Testis (tissue), 2 donors: ENCODE measurements at regions not wholly inside any gene's neighbourhood (a gene's known extent, or its start where the extent isn't known, plus 50 kb on each side); places are given as distances from the start of the nearest gene placed in this dataset.

ENCODE experiments used
- DNase-seq: peaks from one replicate; pipeline ENCODE4 v3.0.0-alpha.2; 2019
- H3K27ac ChIP-seq, 2 donors: fragments of 200-600 bp; sonication (generic); one replicate each; pipeline ENCODE4 v1.5.1; 2019
- H3K27me3 ChIP-seq: fragments of 200-600 bp; sonication (generic); one replicate; pipeline ENCODE4 v1.5.1; 2019
- H3K36me3 ChIP-seq: fragments of 200-600 bp; sonication (generic); one replicate; pipeline ENCODE4 v1.5.1; 2017; ENCODE audit warnings: low read depth; ENCODE audit errors: missing control alignments
- H3K4me1 ChIP-seq: fragments of 200-600 bp; sonication (generic); one replicate; pipeline ENCODE4 v1.5.1; 2019
- H3K4me3 ChIP-seq, 2 donors: fragments of 200-600 bp; sonication (generic); one replicate each; pipeline ENCODE4 v1.5.1; 2017 to 2019
- H3K9me3 ChIP-seq: fragments of 200-600 bp; sonication (generic); one replicate; pipeline ENCODE4 v1.5.1; 2017
- POLR2A ChIP-seq: fragments of 450-650 bp; IDR thresholded peaks from one replicate; pipeline ENCODE4 v1.6.1; 2017; ENCODE audit warnings: antibody characterized with exemption, mild to moderate bottlenecking, moderate library complexity
- WGBS, 2 donors: methylation state at CpG; one replicate each; pipeline ENCODE4 v1.1.5; 2018; 5-methylcytosine and 5-hydroxymethylcytosine counted together
- intact Hi-C: fragments of 100-400 bp; cut with DNase I; formaldehyde crosslinking; loops from one replicate; pipeline ENCODE4 v1.15.1; 2023; ENCODE audit warnings: low total_unique reads
- TF ChIP-seq, protein P1 (sequence below), 3 experiments: fragments of 450-650 bp in 2 of 3; fragments of 200-600 bp in 1 of 3; sonication (generic) in 1 of 3; IDR thresholded peaks; one replicate each; pipeline ENCODE4 v1.5.1; 2016 to 2019; ENCODE audit warnings: antibody characterized with exemption in 3 of 3, mild to moderate bottlenecking in 2 of 3, moderate library complexity in 1 of 3

DNA sequence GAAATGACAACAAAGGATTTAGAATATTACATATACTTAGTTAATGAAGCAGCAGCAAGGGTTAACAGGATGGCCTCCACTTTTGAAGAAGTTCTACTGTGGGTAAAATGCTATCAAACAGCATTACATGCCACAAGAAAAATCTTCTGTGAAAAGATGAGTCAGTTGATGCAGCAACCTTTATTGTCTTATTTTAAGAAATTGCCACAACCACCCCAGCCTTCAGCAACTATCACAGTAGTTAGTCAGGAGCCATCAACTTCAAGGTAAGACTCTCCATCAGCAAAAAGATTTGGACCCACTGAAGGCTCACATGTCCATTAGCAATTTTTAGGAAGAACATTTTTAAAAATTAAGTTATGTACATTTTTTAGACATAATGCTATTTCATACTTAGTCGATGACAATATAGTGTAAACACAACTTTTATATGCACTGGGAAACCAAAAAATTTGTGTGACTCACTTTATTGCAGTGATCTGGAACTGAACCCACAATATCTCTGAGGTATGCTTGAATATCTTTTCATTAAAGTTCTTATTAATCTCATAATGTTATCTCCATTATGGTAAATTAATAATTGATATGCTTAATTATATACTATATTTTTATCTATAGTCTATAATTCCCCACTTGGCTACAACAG is 81.2 kb downstream of the SPCS3 start:
- 91 to 94% methylated on average over 1 of the region's 1 CpG for WGBS, 2 donors
- intact Hi-C loops = no loop called here
- DNase-seq = no peak
- no peaks in the 10 kb centered on the region for H3K36me3 ChIP-seq
- H3K4me3 ChIP-seq = no peak overlapping the region
- TF ChIP-seq POLR2A = no peak
- TF ChIP-seq, protein P1, sequence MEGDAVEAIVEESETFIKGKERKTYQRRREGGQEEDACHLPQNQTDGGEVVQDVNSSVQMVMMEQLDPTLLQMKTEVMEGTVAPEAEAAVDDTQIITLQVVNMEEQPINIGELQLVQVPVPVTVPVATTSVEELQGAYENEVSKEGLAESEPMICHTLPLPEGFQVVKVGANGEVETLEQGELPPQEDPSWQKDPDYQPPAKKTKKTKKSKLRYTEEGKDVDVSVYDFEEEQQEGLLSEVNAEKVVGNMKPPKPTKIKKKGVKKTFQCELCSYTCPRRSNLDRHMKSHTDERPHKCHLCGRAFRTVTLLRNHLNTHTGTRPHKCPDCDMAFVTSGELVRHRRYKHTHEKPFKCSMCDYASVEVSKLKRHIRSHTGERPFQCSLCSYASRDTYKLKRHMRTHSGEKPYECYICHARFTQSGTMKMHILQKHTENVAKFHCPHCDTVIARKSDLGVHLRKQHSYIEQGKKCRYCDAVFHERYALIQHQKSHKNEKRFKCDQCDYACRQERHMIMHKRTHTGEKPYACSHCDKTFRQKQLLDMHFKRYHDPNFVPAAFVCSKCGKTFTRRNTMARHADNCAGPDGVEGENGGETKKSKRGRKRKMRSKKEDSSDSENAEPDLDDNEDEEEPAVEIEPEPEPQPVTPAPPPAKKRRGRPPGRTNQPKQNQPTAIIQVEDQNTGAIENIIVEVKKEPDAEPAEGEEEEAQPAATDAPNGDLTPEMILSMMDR (IDR thresholded peaks at IDR 0.05) = no peak
- H3K9me3 ChIP-seq = no peaks in the 10 kb centered on the region
- no peaks in the 10 kb centered on the region for H3K4me1 ChIP-seq
- no peaks in the 10 kb centered on the region for H3K27me3 ChIP-seq
- H3K27ac ChIP-seq = no peak overlapping the region

DNA sequence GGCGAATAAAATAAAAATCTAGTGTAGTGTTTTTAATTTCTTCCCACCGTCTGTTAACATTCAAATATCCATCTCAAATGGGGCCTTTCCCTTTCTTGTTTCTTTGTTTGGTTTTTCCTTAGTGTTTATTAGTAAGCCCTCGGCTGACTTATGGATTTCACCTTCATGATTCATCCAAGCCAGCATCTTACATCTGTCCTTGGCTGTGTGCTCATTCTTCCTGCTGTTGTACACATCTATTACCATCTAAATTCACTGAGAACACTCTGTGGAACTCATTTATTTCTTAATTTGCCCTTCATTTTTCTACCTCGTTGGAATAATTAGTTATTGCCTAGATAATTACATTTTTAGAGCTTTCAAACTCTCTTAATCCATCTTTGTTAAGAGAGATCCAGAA is 84.9 kb downstream of the SPCS3 start:
- H3K4me1 ChIP-seq = no peaks in the 10 kb centered on the region
- H3K27me3 ChIP-seq = no peaks in the 10 kb centered on the region
- no peak overlapping the region for H3K4me3 ChIP-seq
- WGBS, 2 donors = 53 to 60% methylated on average over 4 of the region's 4 CpGs
- DNase-seq = no peak
- intact Hi-C loops = no loop called here
- TF ChIP-seq, protein P1 (IDR thresholded peaks at IDR 0.05) = no peak
- TF ChIP-seq POLR2A = no peak
- H3K36me3 ChIP-seq = no peaks in the 10 kb centered on the region
- H3K9me3 ChIP-seq = no peaks in the 10 kb centered on the region
- H3K27ac ChIP-seq = no peak overlapping the region

DNA sequence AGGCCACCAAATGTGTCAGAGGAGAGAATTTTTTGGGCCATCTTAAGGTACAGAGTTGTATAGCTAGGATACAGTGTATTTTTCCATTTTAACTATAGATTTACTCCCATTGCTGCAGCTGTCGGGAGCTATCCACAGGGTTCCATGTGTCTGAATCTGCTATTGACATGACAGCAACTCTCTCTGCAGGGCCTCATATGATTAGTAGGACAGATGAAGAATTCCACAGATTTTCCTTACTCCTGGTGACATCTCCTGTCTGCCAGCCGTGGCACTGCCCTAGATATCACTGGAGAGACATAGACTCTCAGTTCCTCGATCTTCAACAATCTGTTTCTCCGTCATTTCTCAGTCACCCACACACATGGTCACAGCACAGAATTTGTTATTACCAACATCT is 86.5 kb downstream of the SPCS3 start:
- intact Hi-C loops = no loop called here

DNA sequence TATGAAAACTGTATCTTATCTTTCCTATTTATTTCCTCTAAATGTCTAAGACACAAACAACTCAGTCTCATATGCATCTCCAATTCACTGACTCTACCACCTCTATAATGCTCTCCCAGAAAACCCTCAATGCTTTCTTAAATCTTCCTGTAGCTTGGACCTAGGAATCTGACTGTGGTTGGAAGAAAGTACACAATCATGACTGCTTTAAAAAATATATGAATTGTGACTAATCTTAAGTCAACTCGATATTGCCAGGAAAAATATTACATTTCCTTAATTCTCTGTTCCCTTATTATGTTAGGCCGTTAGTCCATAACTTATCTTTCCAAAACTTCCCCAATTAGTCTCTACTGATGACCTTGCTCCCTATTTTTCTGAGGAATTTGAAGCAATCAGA is 87.0 kb downstream of the SPCS3 start:
- H3K9me3 ChIP-seq = no peaks in the 10 kb centered on the region
- H3K36me3 ChIP-seq = no peaks in the 10 kb centered on the region
- TF ChIP-seq, protein P1 (IDR thresholded peaks at IDR 0.05) = no peak
- no peak for TF ChIP-seq POLR2A
- no peak overlapping the region for H3K4me3 ChIP-seq
- 67% methylated on average over 2 of the region's 2 CpGs for WGBS, 2 donors
- DNase-seq = no peak
- no peaks in the 10 kb centered on the region for H3K27me3 ChIP-seq
- no peaks in the 10 kb centered on the region for H3K4me1 ChIP-seq
- intact Hi-C loops = no loop called here
- no peak overlapping the region for H3K27ac ChIP-seq

More for the DNA sequence above, 86.5 kb downstream of the SPCS3 start:
- WGBS, 2 donors = 89 to 91% methylated on average over 4 of the region's 4 CpGs
- H3K4me1 ChIP-seq = no peaks in the 10 kb centered on the region
- H3K36me3 ChIP-seq = no peaks in the 10 kb centered on the region
- H3K9me3 ChIP-seq = no peaks in the 10 kb centered on the region
- no peak for DNase-seq
- no peak overlapping the region for H3K27ac ChIP-seq
- H3K27me3 ChIP-seq = no peaks in the 10 kb centered on the region
- no peak for TF ChIP-seq POLR2A
- TF ChIP-seq, protein P1 (IDR thresholded peaks at IDR 0.05) = no peak
- no peak overlapping the region for H3K4me3 ChIP-seq

DNA sequence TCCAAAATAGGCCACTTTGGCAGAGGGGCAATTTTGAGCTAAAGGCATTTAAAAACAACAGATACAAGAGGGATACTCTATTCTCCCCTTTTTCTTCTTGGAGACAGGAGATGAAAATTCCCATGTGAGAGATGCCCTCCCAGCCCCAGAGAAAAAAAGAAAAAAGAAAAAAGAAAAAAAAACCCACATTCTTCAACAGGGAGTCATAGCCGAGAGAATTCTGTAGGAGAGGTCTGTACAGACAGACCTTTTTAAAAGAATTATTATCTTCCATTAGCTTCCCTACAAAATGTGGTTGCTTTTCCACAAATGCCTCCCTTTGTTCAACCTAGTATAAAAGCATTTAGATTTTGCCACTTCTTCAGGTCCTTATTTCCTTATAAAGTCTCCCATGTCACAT is 89.9 kb downstream of the SPCS3 start:
- Histone ChIP-seq H3K9me3 (no peaks in the 10 kb centered on the region), H3K4me3 (no peak overlapping the region), H3K4me1 (no peaks in the 10 kb centered on the region), H3K27me3 (no peaks in the 10 kb centered on the region), H3K36me3 (no peaks in the 10 kb centered on the region), H3K27ac (no peak overlapping the region)
- intact Hi-C loops = no loop called here
- WGBS, 2 donors = 78 to 86% methylated on average over 1 of the region's 1 CpG
- no peak for TF ChIP-seq POLR2A
- TF ChIP-seq, protein P1 (IDR thresholded peaks at IDR 0.05) = no peak
- no peak for DNase-seq
